ENCODE measurements at regions not wholly inside any gene's neighbourhood (a gene's known extent, or its start where the extent isn't known, plus 50 kb on each side); places are given as distances from the start of the nearest gene placed in this dataset.

GRCh38 chr7:130843703-130844102 is 109.7 kb upstream of the KLF14 start:
- TF ChIP-seq EP300 (IDR thresholded peaks at IDR 0.05) (no peak), CTCF (IDR thresholded peaks at IDR 0.05) (no peak), POLR2AphosphoS5 (IDR thresholded peaks at IDR 0.05) (no peak), POLR2A (IDR thresholded peaks at IDR 0.05) (no peak)
- Histone ChIP-seq H3K4me1 (no peaks in the 10 kb centered on the region), H3K27ac (no peak overlapping the region), H3K4me3 (no peak overlapping the region), H3K9me3 (no peaks in the 10 kb centered on the region), H3K36me3 (no peaks in the 10 kb centered on the region), H3K27me3 (no peaks in the 10 kb centered on the region)
- 90 to 92% methylated on average over 11 of the region's 11 CpGs for WGBS, 2 donors
- ATAC-seq (ENCODE audit: low FRiP score in 2 of 2) (no peak), DNase-seq (peak in 1 of 2 donors; percentile 53)

GRCh38 chr7:130844811-130845580 is 111.0 kb upstream of the KLF14 start:
- no peak for TF ChIP-seq POLR2AphosphoS5 (IDR thresholded peaks at IDR 0.05)
- TF ChIP-seq POLR2A (IDR thresholded peaks at IDR 0.05) = no peak
- no peak for TF ChIP-seq EP300 (IDR thresholded peaks at IDR 0.05)
- no peak for TF ChIP-seq CTCF (IDR thresholded peaks at IDR 0.05)
- Histone ChIP-seq H3K36me3 (no peaks in the 10 kb centered on the region), H3K4me3 (no peak overlapping the region), H3K9me3 (no peaks in the 10 kb centered on the region), H3K27ac (no peak overlapping the region), H3K4me1 (no peaks in the 10 kb centered on the region), H3K27me3 (no peaks in the 10 kb centered on the region)
- ATAC-seq (ENCODE audit: low FRiP score in 2 of 2) = peak in 1 of 2 donors; percentile 65
- no peak for DNase-seq
- 82 to 85% methylated on average over 10 to 11 of the region's 11 CpGs for WGBS, 2 donors

GRCh38 chr7:130845581-130846085 is 111.6 kb upstream of the KLF14 start:
- H3K27me3 ChIP-seq = no peaks in the 10 kb centered on the region
- no peak overlapping the region for H3K27ac ChIP-seq
- H3K36me3 ChIP-seq = no peaks in the 10 kb centered on the region
- H3K4me3 ChIP-seq = no peak overlapping the region
- WGBS, 2 donors = 73 to 79% methylated on average over 11 of the region's 11 CpGs
- no peak for TF ChIP-seq CTCF (IDR thresholded peaks at IDR 0.05)
- TF ChIP-seq EP300 (IDR thresholded peaks at IDR 0.05) = no peak
- TF ChIP-seq POLR2AphosphoS5 (IDR thresholded peaks at IDR 0.05) = no peak
- ATAC-seq (ENCODE audit: low FRiP score in 2 of 2) = peak in 1 of 2 donors; percentile 89
- no peaks in the 10 kb centered on the region for H3K4me1 ChIP-seq
- no peaks in the 10 kb centered on the region for H3K9me3 ChIP-seq
- peak in 1 of 2 donors; percentile 29 for DNase-seq

- Histone ChIP-seq H3K4me3 (no peak overlapping the region), H3K36me3 (peaks cover 0 to 18% (median under 1%) of the 10 kb centered on the region in 4 donors), H3K27ac (no peak overlapping the region), H3K4me1 (no peaks in the 10 kb centered on the region), H3K9me3 (no peaks in the 10 kb centered on the region), H3K27me3 (no peaks in the 10 kb centered on the region)
- no peak for TF ChIP-seq POLR2AphosphoS5 (IDR thresholded peaks at IDR 0.05)
- no peak for TF ChIP-seq CTCF (IDR thresholded peaks at IDR 0.05)
- TF ChIP-seq POLR2A (IDR thresholded peaks at IDR 0.05) = no peak
- TF ChIP-seq EP300 (IDR thresholded peaks at IDR 0.05) = no peak
- WGBS, 2 donors = 95 to 97% methylated on average over 2 of the region's 2 CpGs
- DNase-seq (no peak), ATAC-seq (ENCODE audit: low FRiP score in 2 of 2) (no peak)
Observed at GRCh38 chr7:130849604-130850003, 115.6 kb upstream of the KLF14 start.

GRCh38 chr7:130850956-130851355 is 116.9 kb upstream of the KLF14 start:
- no peak for DNase-seq
- WGBS, 2 donors = 90 to 100% methylated on average over 1 of the region's 1 CpG
- Histone ChIP-seq H3K9me3 (no peaks in the 10 kb centered on the region), H3K27me3 (no peaks in the 10 kb centered on the region), H3K27ac (no peak overlapping the region), H3K36me3 (peaks cover 0 to 32% (median 11%) of the 10 kb centered on the region in 4 donors), H3K4me1 (no peaks in the 10 kb centered on the region), H3K4me3 (no peak overlapping the region)
- TF ChIP-seq POLR2AphosphoS5 (IDR thresholded peaks at IDR 0.05) = no peak
- no peak for TF ChIP-seq POLR2A (IDR thresholded peaks at IDR 0.05)
- TF ChIP-seq CTCF (IDR thresholded peaks at IDR 0.05) = no peak
- TF ChIP-seq EP300 (IDR thresholded peaks at IDR 0.05) = no peak
- ATAC-seq (ENCODE audit: low FRiP score in 2 of 2) = no peak

Data from upper lobe of left lung (tissue), 6 donors.